BLaER1 (cell line): ENCODE measurements at regions not wholly inside any gene's neighbourhood (a gene's known extent, or its start where the extent isn't known, plus 50 kb on each side); places are given as distances from the start of the nearest gene placed in this dataset.

Source experiments
- H3K27ac ChIP-seq: shearing (Covaris generic); formaldehyde crosslinking; 2 replicates; pipeline ENCODE4 v1.8.1; 2022
- H3K27me3 ChIP-seq: shearing (Covaris generic); formaldehyde crosslinking; 2 replicates; pipeline ENCODE4 v1.8.1; 2022
- H3K36me3 ChIP-seq: shearing (Covaris generic); formaldehyde crosslinking; 2 replicates; pipeline ENCODE4 v1.8.1; 2022
- H3K4me1 ChIP-seq: shearing (Covaris generic); formaldehyde crosslinking; 2 replicates; pipeline ENCODE4 v1.8.1; 2022
- H3K4me2 ChIP-seq: shearing (Covaris generic); formaldehyde crosslinking; 2 replicates; pipeline ENCODE4 v1.8.1; 2022
- H3K4me3 ChIP-seq: shearing (Covaris generic); formaldehyde crosslinking; 2 replicates; pipeline ENCODE4 v1.8.1; 2022
- H3K9ac ChIP-seq: shearing (Covaris generic); formaldehyde crosslinking; 2 replicates; pipeline ENCODE4 v1.8.1; 2022
- H3K9me3 ChIP-seq: shearing (Covaris generic); formaldehyde crosslinking; 2 replicates; pipeline ENCODE4 v1.8.1; 2022
- H4K20me1 ChIP-seq: shearing (Covaris generic); formaldehyde crosslinking; 2 replicates; pipeline ENCODE4 v1.8.1; 2022
- Cebpa-rat ChIP-seq: shearing (Covaris generic); IDR thresholded peaks from 2 replicates; pipeline ENCODE4 v1.8.1; 2022

- Histone ChIP-seq H3K4me3 (peak overlapping the region; percentile 75), H3K9ac (peak overlapping the region; percentile 93)
- no peak for TF ChIP-seq Cebpa-rat
These were observed 95.2 kb upstream of the BTN3A2 start for GRCh38 chr6:26269531-26270485.

GRCh38 chr6:26270486-26270861, 94.5 kb upstream of the BTN3A2 start:
- H3K4me3 ChIP-seq: peak overlapping the region; percentile 75
- H3K36me3 ChIP-seq: peaks cover 8% of the 10 kb centered on the region; the same call in 1 of the 2 replicates
- H3K9ac ChIP-seq: peak overlapping the region; percentile 93
- peaks cover 41% of the 10 kb centered on the region for H3K4me1 ChIP-seq
- peaks cover 7% of the 10 kb centered on the region; the same call in 1 of the 2 replicates for H4K20me1 ChIP-seq
- peak overlapping the region; percentile 90 for H3K4me2 ChIP-seq
- H3K27me3 ChIP-seq: no peaks in the 10 kb centered on the region
- no peak for TF ChIP-seq Cebpa-rat
- H3K27ac ChIP-seq: peak overlapping the region; percentile 97
- H3K9me3 ChIP-seq: no peaks in the 10 kb centered on the region

More at GRCh38 chr6:26269531-26270485, 95.2 kb upstream of the BTN3A2 start:
- Histone ChIP-seq H3K9me3 (no peaks in the 10 kb centered on the region), H3K36me3 (peaks cover 8% of the 10 kb centered on the region; the same call in 1 of the 2 replicates), H3K27me3 (no peaks in the 10 kb centered on the region), H3K4me2 (peak overlapping the region; percentile 90), H3K27ac (peak overlapping the region; percentile 97), H3K4me1 (peaks cover 34% of the 10 kb centered on the region), H4K20me1 (peaks cover 7% of the 10 kb centered on the region; the same call in 1 of the 2 replicates)

- peak overlapping the region; percentile 90 for H3K4me2 ChIP-seq
- H3K9ac ChIP-seq: peak overlapping the region; percentile 93
These were observed 93.9 kb upstream of the BTN3A2 start for GRCh38 chr6:26270903-26271667.

GRCh38 chr6:26271668-26272024, 93.4 kb upstream of the BTN3A2 start:
- H3K27ac ChIP-seq: peak overlapping the region; percentile 97
- H3K36me3 ChIP-seq: peaks cover 8% of the 10 kb centered on the region; the same call in 1 of the 2 replicates
- H4K20me1 ChIP-seq: peaks cover 7% of the 10 kb centered on the region; the same call in 1 of the 2 replicates
- H3K27me3 ChIP-seq: no peaks in the 10 kb centered on the region
- peak overlapping the region; percentile 93 for H3K9ac ChIP-seq
- no peak for TF ChIP-seq Cebpa-rat
- H3K9me3 ChIP-seq: no peaks in the 10 kb centered on the region
- peaks cover 44% of the 10 kb centered on the region for H3K4me1 ChIP-seq
- H3K4me2 ChIP-seq: peak overlapping the region; percentile 90
- peak overlapping the region; percentile 75 for H3K4me3 ChIP-seq

More at GRCh38 chr6:26270903-26271667, 93.9 kb upstream of the BTN3A2 start:
- Histone ChIP-seq H3K4me3 (peak overlapping the region; percentile 75), H3K27me3 (no peaks in the 10 kb centered on the region), H3K9me3 (no peaks in the 10 kb centered on the region), H3K4me1 (peaks cover 44% of the 10 kb centered on the region), H3K27ac (peak overlapping the region; percentile 97), H4K20me1 (peaks cover 7% of the 10 kb centered on the region; the same call in 1 of the 2 replicates), H3K36me3 (peaks cover 8% of the 10 kb centered on the region; the same call in 1 of the 2 replicates)
- no peak for TF ChIP-seq Cebpa-rat

- peak overlapping the region; percentile 90 for H3K4me2 ChIP-seq
- peak overlapping the region; percentile 75 for H3K4me3 ChIP-seq
- H4K20me1 ChIP-seq: peaks cover 7% of the 10 kb centered on the region; the same call in 1 of the 2 replicates
- H3K9me3 ChIP-seq: no peaks in the 10 kb centered on the region
- H3K27ac ChIP-seq: peak overlapping the region; percentile 97
- peaks cover 8% of the 10 kb centered on the region; the same call in 1 of the 2 replicates for H3K36me3 ChIP-seq
- H3K4me1 ChIP-seq: peaks cover 44% of the 10 kb centered on the region
- peak overlapping the region; percentile 93 for H3K9ac ChIP-seq
- TF ChIP-seq Cebpa-rat: no peak
- no peaks in the 10 kb centered on the region for H3K27me3 ChIP-seq
These were observed 92.8 kb upstream of the BTN3A2 start for GRCh38 chr6:26272171-26272637.

GRCh38 chr6:26273673-26274588, 91.1 kb upstream of the BTN3A2 start:
- Histone ChIP-seq H3K27me3 (no peaks in the 10 kb centered on the region), H3K4me1 (peaks cover 38% of the 10 kb centered on the region), H3K27ac (peak overlapping the region; percentile 97), H3K9me3 (no peaks in the 10 kb centered on the region), H3K9ac (peak overlapping the region; percentile 93), H4K20me1 (peaks cover 7% of the 10 kb centered on the region; the same call in 1 of the 2 replicates), H3K4me2 (peak overlapping the region; percentile 90), H3K4me3 (peak overlapping the region; percentile 75), H3K36me3 (no peaks in the 10 kb centered on the region)
- no peak for TF ChIP-seq Cebpa-rat

- Histone ChIP-seq H3K4me2 (peak overlapping the region; percentile 90; the same call in 1 of the 2 replicates), H3K27me3 (no peaks in the 10 kb centered on the region), H4K20me1 (peaks cover 6% of the 10 kb centered on the region; the same call in 1 of the 2 replicates), H3K9ac (no peak overlapping the region), H3K36me3 (peaks cover 4% of the 10 kb centered on the region), H3K4me1 (peaks cover 22% of the 10 kb centered on the region), H3K4me3 (no peak overlapping the region), H3K9me3 (no peaks in the 10 kb centered on the region), H3K27ac (peak overlapping the region; percentile 97; the same call in 1 of the 2 replicates)
- TF ChIP-seq Cebpa-rat: no peak
These were observed 89.3 kb upstream of the BTN3A2 start for GRCh38 chr6:26275663-26276062.

- no peak overlapping the region for H3K4me3 ChIP-seq
- peaks cover 11% of the 10 kb centered on the region for H3K36me3 ChIP-seq
- TF ChIP-seq Cebpa-rat: no peak
- no peak overlapping the region for H3K9ac ChIP-seq
- no peaks in the 10 kb centered on the region; the same call in 1 of the 2 replicates for H4K20me1 ChIP-seq
- no peak overlapping the region for H3K4me2 ChIP-seq
- H3K4me1 ChIP-seq: peaks cover 21% of the 10 kb centered on the region
- no peak overlapping the region for H3K27ac ChIP-seq
- H3K9me3 ChIP-seq: no peaks in the 10 kb centered on the region
- H3K27me3 ChIP-seq: no peaks in the 10 kb centered on the region
These were observed 88.0 kb upstream of the BTN3A2 start for GRCh38 chr6:26276841-26277648.
